GM23338 (cell line): ENCODE measurements at regions not wholly inside any gene's neighbourhood (a gene's known extent, or its start where the extent isn't known, plus 50 kb on each side); places are given as distances from the start of the nearest gene placed in this dataset.

Experiments
- ATAC-seq: fragments of 200-7000 bp; cut with Tn5 transposase; 3 replicates; pipeline ENCODE4 v1.9.1; 2020
- DNase-seq: peaks from one replicate; pipeline ENCODE4 v3.0.0-alpha.2; 2015; ENCODE audit warnings: low spot score
- H2AFZ ChIP-seq: fragments of 200-600 bp; sonication (generic); 2 replicates; pipeline ENCODE4 v1.8.0; 2016; ENCODE audit warnings: antibody characterized with exemption, mild to moderate bottlenecking, moderate library complexity
- H3F3A ChIP-seq: fragments of 200-600 bp; sonication (generic); replicated peaks from 2 replicates; pipeline ENCODE4 v1.8.0; 2017; ENCODE audit warnings: antibody characterized with exemption, mixed run types, low read depth
- H3K27ac ChIP-seq: fragments of 200-600 bp; sonication (generic); 2 replicates; pipeline ENCODE4 v1.6.1; 2016; ENCODE audit warnings: low read depth
- H3K27me3 ChIP-seq: fragments of 200-600 bp; sonication (generic); 2 replicates; pipeline ENCODE4 v1.8.0; 2016; ENCODE audit warnings: mild to moderate bottlenecking, mixed run types, moderate library complexity; ENCODE audit not compliant: insufficient read depth
- H3K36me3 ChIP-seq: fragments of 200-600 bp; sonication (generic); 2 replicates; pipeline ENCODE4 v1.8.0; 2016; ENCODE audit warnings: mild to moderate bottlenecking; ENCODE audit not compliant: insufficient read depth
- H3K4me1 ChIP-seq: fragments of 200-600 bp; sonication (generic); 2 replicates; pipeline ENCODE4 v1.8.0; 2016; ENCODE audit warnings: mild to moderate bottlenecking, moderate library complexity; ENCODE audit not compliant: insufficient read depth
- H3K4me2 ChIP-seq: fragments of 200-600 bp; sonication (generic); 2 replicates; pipeline ENCODE4 v1.7.1; 2017; ENCODE audit warnings: mixed run types
- H3K4me3 ChIP-seq: fragments of 200-600 bp; sonication (generic); 2 replicates; pipeline ENCODE4 v1.6.1; 2016; ENCODE audit warnings: mixed run types
- H3K79me2 ChIP-seq: fragments of 200-600 bp; sonication (generic); replicated peaks from 2 replicates; pipeline ENCODE4 v1.8.0; 2017; ENCODE audit warnings: mild to moderate bottlenecking; ENCODE audit not compliant: insufficient read depth
- H3K9me2 ChIP-seq: fragments of 200-600 bp; sonication (generic); 2 replicates; pipeline ENCODE4 v1.8.0; 2017; ENCODE audit not compliant: insufficient read depth
- H4K20me1 ChIP-seq: fragments of 200-600 bp; sonication (generic); replicated peaks from 2 replicates; pipeline ENCODE4 v1.8.0; 2017; ENCODE audit warnings: mild to moderate bottlenecking; ENCODE audit not compliant: insufficient read depth
- H3K27ac Mint-ChIP-seq: 2 replicates; pipeline ENCODE4 v1.8.0; 2020; ENCODE audit warnings: inconsistent platforms, mild to moderate bottlenecking, moderate library complexity, mixed read lengths
- H3K27me3 Mint-ChIP-seq: 3 replicates; pipeline ENCODE4 v1.8.0; 2022; ENCODE audit warnings: low read depth, mild to moderate bottlenecking, moderate library complexity, mixed read lengths, inconsistent platforms; ENCODE audit not compliant: insufficient read depth, poor library complexity
- H3K36me3 Mint-ChIP-seq: 3 replicates; pipeline ENCODE4 v1.8.0; 2021; ENCODE audit warnings: low read depth, mild to moderate bottlenecking, inconsistent platforms, moderate library complexity, mixed read lengths
- H3K4me1 Mint-ChIP-seq: 3 replicates; pipeline ENCODE4 v1.8.0; 2020; ENCODE audit warnings: mild to moderate bottlenecking, inconsistent platforms, mixed read lengths
- H3K4me3 Mint-ChIP-seq: 3 replicates; pipeline ENCODE4 v1.8.0; 2021; ENCODE audit warnings: moderate library complexity, mild to moderate bottlenecking, inconsistent platforms, mixed read lengths
- H3K9me3 Mint-ChIP-seq: 3 replicates; pipeline ENCODE4 v1.8.0; 2020; ENCODE audit warnings: moderate library complexity, mild to moderate bottlenecking, inconsistent platforms, mixed read lengths
- CREB1 ChIP-seq: fragments of 250-450 bp; sonication (Bioruptor Pico); IDR thresholded peaks from 2 replicates; pipeline ENCODE4 v1.5.0; 2020; ENCODE audit warnings: low read depth, mild to moderate bottlenecking, moderate library complexity
- CTCF ChIP-seq, 2 experiments: fragments of 200-600 bp in 1 of 2; sonication (generic) in 1 of 2; conservative IDR thresholded peaks; 2 replicates each; pipeline versions ENCODE4 v1.5.1 to v1.6.1; 2016 to 2017; ENCODE audit warnings: antibody characterized with exemption in 2 of 2, low read depth in 2 of 2, mild to moderate bottlenecking in 2 of 2, moderate library complexity in 1 of 2
- ETS1 ChIP-seq: IDR thresholded peaks from 2 replicates; pipeline ENCODE4 v1.6.1; 2016; ENCODE audit warnings: antibody characterized with exemption
- EZH2 ChIP-seq: fragments of 200-600 bp; sonication (generic); IDR thresholded peaks from one replicate; pipeline ENCODE4 v1.8.0; 2017; ENCODE audit warnings: antibody characterized with exemption, mild to moderate bottlenecking, low read depth; ENCODE audit not compliant: unreplicated experiment
- EZH2phosphoT487 ChIP-seq: fragments of 200-600 bp; sonication (generic); IDR thresholded peaks from one replicate; pipeline ENCODE4 v1.8.1; 2018; ENCODE audit warnings: antibody characterized with exemption; ENCODE audit not compliant: unreplicated experiment
- JUNB ChIP-seq: IDR thresholded peaks from one replicate; pipeline ENCODE4 v1.6.1; 2016; ENCODE audit warnings: antibody characterized with exemption; ENCODE audit not compliant: unreplicated experiment
- NANOG ChIP-seq: IDR thresholded peaks from 2 replicates; pipeline ENCODE4 v1.6.1; 2016; ENCODE audit warnings: antibody characterized with exemption, borderline replicate concordance
- POLR2AphosphoS5 ChIP-seq: IDR thresholded peaks from 2 replicates; pipeline ENCODE4 v1.6.1; 2016; ENCODE audit warnings: antibody characterized with exemption, low read depth
- REST ChIP-seq: IDR thresholded peaks from one replicate; pipeline ENCODE4 v1.6.1; 2018; ENCODE audit warnings: antibody characterized with exemption; ENCODE audit not compliant: unreplicated experiment
- STAT1 ChIP-seq: IDR thresholded peaks from one replicate; pipeline ENCODE4 v1.6.1; 2016; ENCODE audit warnings: antibody characterized with exemption; ENCODE audit not compliant: unreplicated experiment
- ZNF114 ChIP-seq: fragments of 250-450 bp; sonication (Bioruptor Pico); IDR thresholded peaks from 2 replicates; pipeline ENCODE4 v1.5.0; 2020; ENCODE audit warnings: mild to moderate bottlenecking, moderate library complexity
- ZNF331 ChIP-seq: fragments of 250-450 bp; sonication (Bioruptor Pico); IDR thresholded peaks from 2 replicates; pipeline ENCODE4 v1.5.0; 2020; ENCODE audit warnings: low read depth, mild to moderate bottlenecking, moderate library complexity
- ZNF462 ChIP-seq: fragments of 250-450 bp; sonication (Bioruptor Pico); IDR thresholded peaks from 2 replicates; pipeline ENCODE4 v1.5.0; 2020; ENCODE audit warnings: mild to moderate bottlenecking, moderate library complexity

- Mint-ChIP-seq H3K27ac (no peak overlapping the region), H3K4me1 (no peaks in the 10 kb centered on the region; the same call in 1 of the 3 replicates), H3K27me3 (no peaks in the 10 kb centered on the region), H3K36me3 (no peaks in the 10 kb centered on the region), H3K4me3 (no peak overlapping the region), H3K9me3 (no peaks in the 10 kb centered on the region)
- TF ChIP-seq ZNF331 (CRISPR knock-in tag), result no peak
- no peak for TF ChIP-seq JUNB
- TF ChIP-seq EZH2, result no peak
- TF ChIP-seq ZNF462, result no peak
- no peak for TF ChIP-seq POLR2AphosphoS5
- no peak for TF ChIP-seq ETS1
- TF ChIP-seq ZNF114 (CRISPR knock-in tag), result no peak
- no peak for TF ChIP-seq STAT1
- no peak for TF ChIP-seq NANOG
- no peak for TF ChIP-seq CTCF (conservative IDR thresholded peaks at IDR 0.05; ENCODE audit: low read depth in 2 of 2)
- no peak for TF ChIP-seq REST
- no peak for TF ChIP-seq EZH2phosphoT487
- no peak for TF ChIP-seq CREB1 (CRISPR knock-in tag)
- ATAC-seq, result no peak
- H3K27ac ChIP-seq, result no peak overlapping the region
- H3K4me1 ChIP-seq, result no peaks in the 10 kb centered on the region; the same call in 1 of the 2 replicates
- H3K79me2 ChIP-seq, result no peaks in the 10 kb centered on the region
- no peaks in the 10 kb centered on the region for H3F3A ChIP-seq
- H2AFZ ChIP-seq, result no peak overlapping the region
- no peak overlapping the region for H3K4me3 ChIP-seq
- peaks cover 5% of the 10 kb centered on the region; the same call in 1 of the 2 replicates for H3K9me2 ChIP-seq
- no peak overlapping the region for H3K4me2 ChIP-seq
- no peaks in the 10 kb centered on the region for H4K20me1 ChIP-seq
- no peak for DNase-seq
- H3K36me3 ChIP-seq, result no peaks in the 10 kb centered on the region
- no peaks in the 10 kb centered on the region for H3K27me3 ChIP-seq
Measured at GRCh38 chr12:90543841-90544240, 411.1 kb downstream of the CCER1 start.
